COLO668 (cell line): ENCODE measurements at regions not wholly inside any gene's neighbourhood (a gene's known extent, or its start where the extent isn't known, plus 50 kb on each side); places are given as distances from the start of the nearest gene placed in this dataset.
"Not testable (repeated sequence)": the region's sequence is repeated elsewhere in the genome, so short reads cannot be mapped to it uniquely, and the experiment has no call there.

Experiments used
- DNase-seq: peaks from one replicate; lab custom pipeline; 2025; ENCODE audit not compliant: unreplicated experiment; lab: John Stamatoyannopoulos, UW

- not testable (repeated sequence) for DNase-seq
These were observed 134.5 kb downstream of the SLC39A8 start for GRCh38 chr4:102210806-102211205.

GRCh38 chr4:102204634-102205033, 140.6 kb downstream of the SLC39A8 start:
- not testable (repeated sequence) for DNase-seq

GRCh38 chr4:102196221-102196620, 149.1 kb downstream of the SLC39A8 start:
- DNase-seq = no peak

GRCh38 chr4:102193145-102193544, 152.1 kb downstream of the SLC39A8 start:
- DNase-seq = no peak

GRCh38 chr4:102180046-102180445, 165.2 kb downstream of the SLC39A8 start:
- DNase-seq = no peak

GRCh38 chr4:102174719-102175189, 170.5 kb downstream of the SLC39A8 start:
- DNase-seq = no peak

- DNase-seq = no peak
These were observed 172.9 kb downstream of the SLC39A8 start for GRCh38 chr4:102172341-102172740.

- no peak for DNase-seq
These were observed 174.4 kb downstream of the SLC39A8 start for GRCh38 chr4:102170910-102171309.

- peak; percentile 11 for DNase-seq
These were observed 175.9 kb downstream of the SLC39A8 start for GRCh38 chr4:102169345-102169744.

GRCh38 chr4:102168580-102168979, 176.7 kb downstream of the SLC39A8 start:
- no peak for DNase-seq

- DNase-seq = no peak
These were observed 179.7 kb downstream of the SLC39A8 start for GRCh38 chr4:102165584-102165983.

- DNase-seq = no peak
These were observed 181.7 kb downstream of the SLC39A8 start for GRCh38 chr4:102163404-102164140.

- peak; percentile 59 for DNase-seq
These were observed 187.3 kb downstream of the SLC39A8 start for GRCh38 chr4:102157984-102158383.

- no peak for DNase-seq
These were observed 191.9 kb downstream of the SLC39A8 start for GRCh38 chr4:102153391-102153790.

- DNase-seq = no peak
These were observed 193.6 kb downstream of the SLC39A8 start for GRCh38 chr4:102151696-102152095.

GRCh38 chr4:102143433-102143832, 201.8 kb downstream of the SLC39A8 start:
- DNase-seq = no peak

- DNase-seq = no peak
These were observed 203.4 kb downstream of the SLC39A8 start for GRCh38 chr4:102141842-102142241.

- no peak for DNase-seq
These were observed 205.3 kb downstream of the SLC39A8 start for GRCh38 chr4:102139932-102140331.

- DNase-seq = no peak
These were observed 206.1 kb downstream of the SLC39A8 start for GRCh38 chr4:102139132-102139573.

GRCh38 chr4:102137217-102137616, 208.1 kb downstream of the SLC39A8 start:
- no peak for DNase-seq

- DNase-seq = no peak
These were observed 215.5 kb downstream of the SLC39A8 start for GRCh38 chr4:102129810-102130209.
